Uterus (tissue), 2 donors: ENCODE measurements at regions not wholly inside any gene's neighbourhood (a gene's known extent, or its start where the extent isn't known, plus 50 kb on each side); places are given as distances from the start of the nearest gene placed in this dataset.

Source experiments
- CTCF ChIP-seq, 4 experiments: fragments of 200-600 bp in 2 of 4; fragments of 450-650 bp in 2 of 4; sonication (generic) in 2 of 4; IDR thresholded peaks; one replicate each; pipeline ENCODE4 v1.5.1; 2016 to 2019; ENCODE audit warnings: antibody characterized with exemption in 4 of 4, mild to moderate bottlenecking in 2 of 4, moderate library complexity in 1 of 4
- POLR2A ChIP-seq, 2 donors: fragments of 450-650 bp; IDR thresholded peaks; one replicate each; pipeline ENCODE4 v1.6.1; 2016; ENCODE audit warnings: antibody characterized with exemption in 2 of 2, mild to moderate bottlenecking in 1 of 2, moderate library complexity in 1 of 2

GRCh38 chr2:234818937-234819336, 132.9 kb upstream of the SH3BP4 start:
- TF ChIP-seq CTCF (IDR thresholded peaks at IDR 0.05), result no peak
- no peak for TF ChIP-seq POLR2A (IDR thresholded peaks at IDR 0.05)
